GM12892 (cell line): ENCODE measurements at regions not wholly inside any gene's neighbourhood (a gene's known extent, or its start where the extent isn't known, plus 50 kb on each side); places are given as distances from the start of the nearest gene placed in this dataset.

Experiments used
- POLR2A ChIP-seq: IDR thresholded peaks from 2 replicates; pipeline ENCODE4 v1.6.1; 2011; ENCODE audit warnings: low read depth, low read length, control low read depth
- POLR2AphosphoS5 ChIP-seq: IDR thresholded peaks from 2 replicates; pipeline ENCODE4 v1.6.1; 2011; ENCODE audit warnings: low read depth, low read length, control low read depth

DNA sequence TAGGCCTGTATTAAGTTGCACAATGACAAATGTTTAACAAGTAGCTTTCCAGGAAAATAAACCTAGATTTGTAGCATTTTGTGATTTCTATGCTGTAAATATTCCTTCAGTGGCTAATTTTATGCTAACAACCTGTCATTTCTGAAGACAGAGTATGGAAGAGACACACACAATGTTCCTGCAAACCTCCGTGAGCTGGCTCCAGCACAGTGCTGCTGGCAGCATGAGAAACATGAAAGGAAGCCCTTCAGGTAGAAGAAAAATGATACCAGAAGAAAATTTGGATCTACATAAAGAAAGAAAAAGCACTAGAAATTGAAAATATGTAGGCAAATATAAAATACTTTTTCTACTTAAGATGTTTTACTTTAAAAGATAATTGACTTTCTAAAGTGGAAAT, 69.5 kb upstream of the CTTNBP2 start:
- TF ChIP-seq POLR2A (no peak), POLR2AphosphoS5 (no peak)
